Trophoblast cell (in vitro differentiated cells and primary cell): ENCODE measurements at regions not wholly inside any gene's neighbourhood (a gene's known extent, or its start where the extent isn't known, plus 50 kb on each side); places are given as distances from the start of the nearest gene placed in this dataset.
A peak's percentile ranks its signal among the peaks of the same experiment; 100 is the strongest.

ENCODE experiments used
- DNase-seq, 2 donors: peaks; one replicate each; pipeline ENCODE4 v3.0.0-alpha.2; 2016
- H2AFZ ChIP-seq: 2 replicates; pipeline ENCODE4 v1.6.1; 2013; ENCODE audit warnings: low read length, moderate library complexity, mild to moderate bottlenecking; ENCODE audit not compliant: insufficient read depth, poor library complexity
- H2AK5ac ChIP-seq: 2 replicates; pipeline ENCODE4 v1.6.1; 2013; ENCODE audit warnings: mild to moderate bottlenecking, low read length
- H2BK120ac ChIP-seq: 2 replicates; pipeline ENCODE4 v1.6.1; 2013; ENCODE audit warnings: low read length, mild to moderate bottlenecking, moderate library complexity; ENCODE audit not compliant: insufficient read depth, poor library complexity
- H2BK12ac ChIP-seq: 2 replicates; pipeline ENCODE4 v1.6.1; 2013; ENCODE audit warnings: mild to moderate bottlenecking, low read length, moderate library complexity
- H2BK5ac ChIP-seq: 2 replicates; pipeline ENCODE4 v1.6.1; 2013; ENCODE audit warnings: low read length, low read depth, moderate library complexity, mild to moderate bottlenecking; ENCODE audit not compliant: poor library complexity
- H3K14ac ChIP-seq: 2 replicates; pipeline ENCODE4 v1.6.1; 2013; ENCODE audit warnings: mild to moderate bottlenecking, low read length
- H3K18ac ChIP-seq: 2 replicates; pipeline ENCODE4 v1.6.1; 2013; ENCODE audit warnings: mild to moderate bottlenecking, low read length
- H3K23ac ChIP-seq: 2 replicates; pipeline ENCODE4 v1.6.1; 2013; ENCODE audit warnings: low read length
- H3K27ac ChIP-seq: 2 replicates; pipeline ENCODE4 v1.5.1; 2013; ENCODE audit warnings: low read depth, mild to moderate bottlenecking, inconsistent platforms, low read length, moderate library complexity
- H3K27me3 ChIP-seq: 2 replicates; pipeline ENCODE4 v1.6.1; 2013; ENCODE audit warnings: inconsistent platforms, mild to moderate bottlenecking, low read length, moderate library complexity; ENCODE audit not compliant: insufficient read depth
- H3K36me3 ChIP-seq, 2 experiments: 1 replicate in 1 of 2; 2 replicates in 1 of 2; pipeline ENCODE4 v1.6.1; 2013; ENCODE audit warnings: low read length in 2 of 2, mild to moderate bottlenecking in 2 of 2, moderate library complexity in 1 of 2; ENCODE audit not compliant: insufficient read depth in 2 of 2, control insufficient read depth in 1 of 2
- H3K4ac ChIP-seq: 2 replicates; pipeline ENCODE4 v1.6.1; 2013; ENCODE audit warnings: low read depth, mild to moderate bottlenecking, low read length, moderate library complexity
- H3K4me1 ChIP-seq, 2 experiments: 1 replicate in 1 of 2; 2 replicates in 1 of 2; pipeline ENCODE4 v1.6.1; 2013; ENCODE audit warnings: low read length in 2 of 2, mild to moderate bottlenecking in 2 of 2, moderate library complexity in 1 of 2; ENCODE audit not compliant: insufficient read depth in 2 of 2, control insufficient read depth in 1 of 2
- H3K4me2 ChIP-seq: 2 replicates; pipeline ENCODE4 v1.6.1; 2013; ENCODE audit warnings: inconsistent platforms, mild to moderate bottlenecking, low read length, moderate library complexity
- H3K4me3 ChIP-seq: 2 replicates; pipeline ENCODE4 v1.5.1; 2013; ENCODE audit warnings: mild to moderate bottlenecking, low read depth, low read length, inconsistent platforms
- H3K79me1 ChIP-seq: one replicate; pipeline ENCODE4 v1.6.1; 2013; ENCODE audit warnings: low read length
- H3K79me2 ChIP-seq: 2 replicates; pipeline ENCODE4 v1.6.1; 2013; ENCODE audit warnings: low read length, mild to moderate bottlenecking; ENCODE audit not compliant: control insufficient read depth, insufficient read depth, poor library complexity
- H3K9ac ChIP-seq: 2 replicates; pipeline ENCODE4 v1.6.1; 2013; ENCODE audit warnings: mild to moderate bottlenecking, low read length
- H3K9me3 ChIP-seq: 2 replicates; pipeline ENCODE4 v1.6.1; 2013; ENCODE audit warnings: low read depth, mild to moderate bottlenecking, control low read depth, inconsistent platforms, low read length; ENCODE audit not compliant: insufficient read depth
- H4K12ac ChIP-seq: 2 replicates; pipeline ENCODE4 v1.6.1; 2013; ENCODE audit warnings: low read depth, mild to moderate bottlenecking, low read length, moderate library complexity
- H4K8ac ChIP-seq: 2 replicates; pipeline ENCODE4 v1.6.1; 2013; ENCODE audit warnings: low read depth, mild to moderate bottlenecking, low read length, moderate library complexity
- H4K91ac ChIP-seq: one replicate; pipeline ENCODE4 v1.6.1; 2013; ENCODE audit warnings: low read depth, mild to moderate bottlenecking, low read length, moderate library complexity
- WGBS: extraction: QIAGEN DNeasy Blood & Tissue Kit; methylation state at CpG from one replicate; pipeline ENCODE4 v1.1.7; 2013; ENCODE audit warnings: missing lambda C conversion rate; ENCODE audit not compliant: insufficient read length, insufficient coverage; ENCODE audit errors: extremely low coverage; 5-methylcytosine and 5-hydroxymethylcytosine counted together

DNA sequence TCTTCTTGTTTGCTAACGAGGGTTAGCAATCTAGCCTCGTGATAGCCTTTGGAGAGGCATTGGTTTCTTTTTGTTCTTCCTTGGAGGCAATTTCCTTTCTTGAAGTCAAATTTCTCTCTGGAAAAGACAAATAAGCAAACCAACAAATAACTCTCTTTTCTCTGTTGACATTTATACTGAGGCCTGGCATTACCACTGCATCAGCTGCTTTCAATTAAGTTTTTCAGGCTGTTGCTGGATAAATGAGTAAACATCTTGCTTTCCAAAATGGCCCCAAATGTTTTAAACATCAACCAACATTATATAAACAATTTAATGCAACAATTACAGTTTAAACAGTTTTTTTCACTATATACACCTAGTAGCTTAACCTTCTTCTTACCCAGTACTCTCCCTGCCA, 264.4 kb downstream of the HTR1A start:
- H3K23ac ChIP-seq = no peak overlapping the region
- no peak overlapping the region for H3K14ac ChIP-seq
- no peaks in the 10 kb centered on the region for H3K79me1 ChIP-seq
- no peak overlapping the region for H3K4me2 ChIP-seq
- H3K9ac ChIP-seq = no peak overlapping the region
- no peaks in the 10 kb centered on the region for H3K9me3 ChIP-seq
- H2BK120ac ChIP-seq = no peak overlapping the region
- WGBS = no CpG with 5 or more reads among the region's 2 CpGs
- no peaks in the 10 kb centered on the region for H3K4me1 ChIP-seq
- no peaks in the 10 kb centered on the region for H3K27me3 ChIP-seq
- H3K18ac ChIP-seq = no peak overlapping the region
- no peak overlapping the region for H4K8ac ChIP-seq
- H3K79me2 ChIP-seq = no peaks in the 10 kb centered on the region
- no peak overlapping the region for H3K4ac ChIP-seq
- no peak overlapping the region for H3K4me3 ChIP-seq
- no peak for DNase-seq
- H4K12ac ChIP-seq = no peak overlapping the region
- no peak overlapping the region for H2AFZ ChIP-seq
- H2BK5ac ChIP-seq = no peak overlapping the region
- no peak overlapping the region for H3K27ac ChIP-seq
- no peak overlapping the region for H2BK12ac ChIP-seq
- no peak overlapping the region for H4K91ac ChIP-seq
- no peak overlapping the region for H2AK5ac ChIP-seq
- H3K36me3 ChIP-seq = no peaks in the 10 kb centered on the region

DNA sequence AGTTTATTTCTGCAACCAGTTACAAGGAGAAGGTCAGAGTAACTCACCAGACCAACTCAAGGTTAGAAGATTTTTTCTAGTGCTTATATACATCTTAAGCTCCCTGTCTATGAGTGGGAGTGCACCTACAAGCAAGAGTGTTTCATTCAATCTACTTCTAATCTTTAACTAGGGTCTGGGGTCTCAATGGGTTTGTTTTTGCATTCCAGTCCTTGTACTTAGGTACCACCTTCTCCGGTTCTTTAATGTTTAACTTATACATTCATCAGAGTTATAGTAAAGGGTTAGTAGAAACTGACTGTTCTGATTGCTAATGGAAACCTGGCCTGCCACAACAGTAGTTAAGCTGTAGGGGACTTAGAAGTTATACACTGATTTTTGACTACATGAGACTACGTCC, 271.7 kb downstream of the HTR1A start:
- Histone ChIP-seq H3K14ac (no peak overlapping the region), H2BK120ac (no peak overlapping the region), H3K27me3 (no peaks in the 10 kb centered on the region), H2AFZ (no peak overlapping the region), H3K79me1 (no peaks in the 10 kb centered on the region), H3K4me1 (no peaks in the 10 kb centered on the region), H3K9ac (peak overlapping the region; percentile 46), H4K91ac (no peak overlapping the region), H3K4me3 (no peak overlapping the region), H3K4me2 (no peak overlapping the region), H3K18ac (no peak overlapping the region), H4K8ac (no peak overlapping the region), H3K9me3 (no peaks in the 10 kb centered on the region), H2BK12ac (no peak overlapping the region), H3K27ac (no peak overlapping the region), H3K23ac (no peak overlapping the region), H2BK5ac (no peak overlapping the region), H3K36me3 (no peaks in the 10 kb centered on the region), H3K79me2 (no peaks in the 10 kb centered on the region), H3K4ac (no peak overlapping the region), H4K12ac (no peak overlapping the region), H2AK5ac (no peak overlapping the region)
- DNase-seq = no peak
- WGBS = no CpG with 5 or more reads among the region's 2 CpGs

DNA sequence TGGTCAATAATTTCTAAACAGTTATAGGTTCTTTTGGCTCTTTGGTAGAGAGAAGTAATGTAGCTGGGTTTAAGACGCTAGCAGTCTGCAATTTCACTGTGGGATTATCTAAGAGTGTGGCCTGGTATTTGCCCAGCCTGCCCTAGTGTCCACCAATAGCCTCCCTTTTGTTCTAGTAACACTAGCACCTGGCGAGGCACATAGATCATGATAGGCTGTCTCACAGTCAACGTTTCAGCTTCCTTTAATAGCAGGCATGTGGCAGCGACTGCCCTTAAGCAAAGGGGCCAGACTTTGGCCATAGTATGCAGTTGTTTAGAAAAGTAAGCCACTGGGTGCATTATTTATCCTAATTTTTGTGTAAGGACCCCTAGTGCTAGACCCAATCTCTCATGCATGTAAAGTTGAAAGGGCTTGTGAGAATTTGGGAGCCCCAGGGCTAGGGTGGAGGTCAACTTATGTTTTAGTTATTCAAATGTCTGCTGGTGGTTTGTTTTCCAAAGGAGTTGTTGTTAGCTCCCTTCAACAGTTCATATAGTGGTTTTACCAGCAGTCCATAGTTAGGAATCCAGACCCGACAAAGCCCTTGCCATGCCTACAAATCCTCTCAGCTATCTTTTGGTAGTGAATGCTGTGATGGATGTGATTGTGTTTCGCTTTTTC, 274.3 kb downstream of the HTR1A start:
- H2BK120ac ChIP-seq = no peak overlapping the region
- H3K4me1 ChIP-seq = no peaks in the 10 kb centered on the region
- H2BK12ac ChIP-seq = no peak overlapping the region

DNA sequence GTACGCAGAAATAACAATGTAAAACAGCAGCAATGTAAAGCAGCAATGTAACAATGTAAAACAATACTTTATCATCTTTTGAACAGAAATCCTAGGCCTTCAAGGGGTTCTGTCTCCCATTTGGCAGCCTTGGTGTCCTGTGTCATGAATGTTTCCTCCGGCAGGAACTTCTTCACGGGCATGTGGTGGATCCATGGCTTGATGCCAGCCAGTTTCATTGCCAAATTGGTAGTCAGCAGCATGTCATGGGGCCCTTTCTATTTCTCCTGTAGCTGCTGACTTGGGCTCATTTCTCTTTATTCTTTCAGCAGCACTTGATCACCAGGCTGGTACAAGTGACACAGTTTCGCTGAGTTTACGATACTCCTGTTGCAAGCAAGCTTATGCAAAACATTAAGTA, 275.3 kb downstream of the HTR1A start:
- Histone ChIP-seq H2AFZ (no peak overlapping the region), H3K79me2 (no peaks in the 10 kb centered on the region), H3K4ac (no peak overlapping the region), H3K9me3 (no peaks in the 10 kb centered on the region), H4K8ac (no peak overlapping the region), H2BK5ac (no peak overlapping the region), H3K79me1 (no peaks in the 10 kb centered on the region), H2AK5ac (no peak overlapping the region), H4K91ac (no peak overlapping the region), H3K23ac (no peak overlapping the region), H3K36me3 (no peaks in the 10 kb centered on the region), H3K18ac (no peak overlapping the region), H2BK12ac (no peak overlapping the region), H3K4me1 (no peaks in the 10 kb centered on the region), H3K4me3 (no peak overlapping the region), H3K27ac (no peak overlapping the region), H3K27me3 (no peaks in the 10 kb centered on the region), H3K9ac (no peak overlapping the region), H3K4me2 (no peak overlapping the region), H3K14ac (no peak overlapping the region), H2BK120ac (no peak overlapping the region), H4K12ac (no peak overlapping the region)
- no CpG with 5 or more reads among the region's 5 CpGs for WGBS
- DNase-seq = no peak

More for the DNA sequence above, 274.3 kb downstream of the HTR1A start:
- no peak overlapping the region for H3K18ac ChIP-seq
- no peak overlapping the region for H3K4me2 ChIP-seq
- no peak overlapping the region for H3K14ac ChIP-seq
- no peak overlapping the region for H3K9ac ChIP-seq
- H4K12ac ChIP-seq = no peak overlapping the region
- no peak overlapping the region for H4K8ac ChIP-seq
- no peaks in the 10 kb centered on the region for H3K79me1 ChIP-seq
- no peak overlapping the region for H3K4me3 ChIP-seq
- H3K23ac ChIP-seq = no peak overlapping the region
- no peaks in the 10 kb centered on the region for H3K9me3 ChIP-seq
- no peaks in the 10 kb centered on the region for H3K36me3 ChIP-seq
- no peak overlapping the region for H3K27ac ChIP-seq
- H2BK5ac ChIP-seq = no peak overlapping the region
- WGBS = no CpG with 5 or more reads among the region's 6 CpGs
- no peaks in the 10 kb centered on the region for H3K27me3 ChIP-seq
- H2AFZ ChIP-seq = no peak overlapping the region
- no peak for DNase-seq
- no peaks in the 10 kb centered on the region for H3K79me2 ChIP-seq
- H4K91ac ChIP-seq = no peak overlapping the region
- no peak overlapping the region for H2AK5ac ChIP-seq
- no peak overlapping the region for H3K4ac ChIP-seq
